HEK293T (cell line): ENCODE measurements at regions not wholly inside any gene's neighbourhood (a gene's known extent, or its start where the extent isn't known, plus 50 kb on each side); places are given as distances from the start of the nearest gene placed in this dataset.

Source experiments
- BHLHE40 ChIP-seq: fragments of 450-650 bp; IDR thresholded peaks from 2 replicates; pipeline ENCODE4 v1.6.1; 2016; ENCODE audit warnings: mild to moderate bottlenecking, moderate library complexity, borderline replicate concordance
- ELF4 ChIP-seq: fragments of 450-650 bp; IDR thresholded peaks from 2 replicates; pipeline ENCODE4 v1.6.1; 2017; ENCODE audit warnings: antibody characterized with exemption
- ZNF384 ChIP-seq: fragments of 450-650 bp; IDR thresholded peaks from 2 replicates; pipeline ENCODE4 v1.6.1; 2016

DNA sequence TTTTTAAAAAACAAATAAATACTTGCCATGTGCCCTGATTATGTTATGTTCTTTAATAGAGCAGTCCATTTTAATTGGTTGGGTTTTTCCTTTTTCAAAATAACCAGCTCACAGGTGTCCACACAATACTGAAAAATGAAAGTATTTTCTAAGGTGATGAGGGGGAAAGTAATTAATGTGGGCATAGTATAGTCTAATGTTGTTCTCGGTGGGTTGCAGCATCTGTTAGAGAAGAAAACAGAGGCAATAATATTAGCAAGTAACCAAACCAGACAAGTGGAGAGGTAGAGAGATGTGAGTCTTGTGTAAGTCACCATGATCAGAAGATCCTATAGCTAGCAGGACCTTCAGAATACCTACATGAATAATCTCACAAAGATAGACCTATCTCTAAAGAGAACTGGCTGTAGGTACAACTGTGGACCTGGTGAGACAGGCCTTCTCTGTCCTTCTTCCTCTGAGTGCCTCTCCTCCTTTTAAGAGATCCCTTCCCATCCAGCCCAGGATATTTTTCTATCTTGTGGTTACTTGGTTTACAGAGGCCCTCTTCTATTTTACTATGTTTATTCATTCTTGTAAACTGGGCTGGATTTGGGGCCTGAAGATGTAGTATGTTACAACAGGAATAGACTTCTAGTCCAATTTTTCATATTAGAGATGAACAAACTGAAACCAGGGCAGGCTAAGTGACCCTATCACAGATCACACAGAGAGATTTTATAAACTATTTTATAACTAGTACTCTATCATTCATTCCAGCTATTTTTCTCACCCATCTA lies 67.1 kb upstream of the MSTN start:
- TF ChIP-seq ZNF384 (no peak), ELF4 (no peak), BHLHE40 (no peak)
